ENCODE measurements at regions not wholly inside any gene's neighbourhood (a gene's known extent, or its start where the extent isn't known, plus 50 kb on each side); places are given as distances from the start of the nearest gene placed in this dataset.

DNA sequence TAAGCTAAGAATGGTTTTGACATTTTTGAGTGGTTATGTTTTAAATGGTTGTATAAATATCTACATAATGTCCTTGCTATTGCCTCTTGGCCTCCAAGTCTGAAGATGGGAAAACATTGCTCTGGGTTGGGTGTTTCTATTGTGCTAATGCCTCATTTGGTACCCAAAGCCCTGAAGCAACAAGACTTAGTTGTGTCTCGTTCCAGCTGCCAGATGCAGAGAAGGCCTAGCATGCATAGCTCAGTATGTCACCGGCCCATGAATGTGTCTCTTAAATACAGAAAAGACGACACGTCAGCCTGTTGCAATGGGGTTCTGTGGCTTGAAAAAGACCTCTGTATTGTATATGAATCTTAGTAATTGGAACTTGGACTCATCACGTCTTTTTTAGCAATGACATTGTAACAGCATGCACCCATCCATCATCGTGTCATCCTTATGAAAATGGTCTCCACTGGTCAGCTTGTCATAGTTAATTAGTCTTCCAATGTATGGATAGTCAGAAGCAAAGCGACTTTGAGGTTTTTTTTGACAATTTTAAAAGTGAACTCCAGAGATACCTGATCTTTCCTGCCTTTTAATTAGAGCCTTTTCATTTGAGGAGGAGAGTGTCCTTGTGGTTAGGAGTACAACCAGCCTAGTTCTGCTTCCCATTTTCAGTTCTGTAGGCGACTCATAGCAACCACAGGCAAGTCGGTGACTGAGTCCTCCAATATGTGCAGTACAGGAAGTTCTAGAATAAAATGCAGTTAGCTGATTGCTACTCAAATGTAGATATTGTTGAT, 126.4 kb upstream of the GATB start:
- Histone ChIP-seq H2BK15ac (ENCODE audit: low read depth, low read length) (no peak overlapping the region), H2BK5ac (ENCODE audit: insufficient read length, low read length) (no peak overlapping the region), H3K27me3 (ENCODE audit: insufficient read depth, low read length) (no peaks in the 10 kb centered on the region), H3T11ph (ENCODE audit: low read length) (no peak overlapping the region), H2AK5ac (ENCODE audit: insufficient read length, low read length) (no peak overlapping the region), H3K9me3 (ENCODE audit: control insufficient read depth, low read depth, low read length) (no peaks in the 10 kb centered on the region), H3K4me1 (ENCODE audit: insufficient read depth, low read length) (peaks cover 5% of the 10 kb centered on the region), H3K4ac (ENCODE audit: low read depth, low read length) (no peak overlapping the region), H4K91ac (ENCODE audit: insufficient read length, low read depth, low read length) (no peak overlapping the region), H2BK20ac (ENCODE audit: low read depth, low read length, poor library complexity, severe bottlenecking) (no peak overlapping the region), H3K4me2 (ENCODE audit: insufficient read depth, insufficient read length, low read length) (no peak overlapping the region), H3K27ac (ENCODE audit: insufficient read length, low read depth, low read length) (no peak overlapping the region), H3K56ac (ENCODE audit: insufficient read length, low read depth, low read length) (no peak overlapping the region), H3K79me2 (ENCODE audit: insufficient read depth, low read length) (no peaks in the 10 kb centered on the region), H4K5ac (ENCODE audit: insufficient read length, low read depth, low read length) (no peak overlapping the region), H3K14ac (ENCODE audit: insufficient read depth, low read length) (no peak overlapping the region), H3K18ac (ENCODE audit: insufficient read length, low read depth, low read length) (no peak overlapping the region), H3K79me1 (ENCODE audit: insufficient read depth, low read depth, low read length, poor library complexity, severe bottlenecking) (no peaks in the 10 kb centered on the region), H3K23me2 (ENCODE audit: insufficient read length, low read depth, low read length, poor library complexity, severe bottlenecking) (no peaks in the 10 kb centered on the region), H2BK120ac (ENCODE audit: low read depth, low read length, poor library complexity, severe bottlenecking) (no peak overlapping the region), H3K9ac (ENCODE audit: extremely low read depth, insufficient read length, low read length) (no peak overlapping the region), H3K23ac (ENCODE audit: insufficient read length, low read depth, low read length) (no peak overlapping the region), H2BK12ac (ENCODE audit: insufficient read length, low read depth, low read length) (no peak overlapping the region), H4K8ac (replicated peaks; ENCODE audit: insufficient read length, low read depth, low read length) (no peak overlapping the region), H4K20me1 (ENCODE audit: control insufficient read depth, insufficient read depth, insufficient read length) (no peaks in the 10 kb centered on the region), H2AFZ (ENCODE audit: low read length) (no peak overlapping the region)
- no peak overlapping the region for H3K27ac Mint-ChIP-seq
- H3K4me1 Mint-ChIP-seq, result peaks cover 15 to 24% of the 10 kb centered on the region in 2 experiments
- no peak overlapping the region for H3K4me3 Mint-ChIP-seq
- H3K36me3 Mint-ChIP-seq (ENCODE audit: insufficient read depth in 1 of 3, low read depth in 3 of 3), result peaks cover 0 to 4% (median 3%) of the 10 kb centered on the region in 3 experiments; a peak in 3 of 7 replicates
- WGBS (ENCODE audit: extremely low coverage, insufficient read length, low lambda C conversion rate), result no CpG with 5 or more reads among the region's 9 CpGs
- DNase-seq, result no peak
- TF ChIP-seq, protein P1, sequence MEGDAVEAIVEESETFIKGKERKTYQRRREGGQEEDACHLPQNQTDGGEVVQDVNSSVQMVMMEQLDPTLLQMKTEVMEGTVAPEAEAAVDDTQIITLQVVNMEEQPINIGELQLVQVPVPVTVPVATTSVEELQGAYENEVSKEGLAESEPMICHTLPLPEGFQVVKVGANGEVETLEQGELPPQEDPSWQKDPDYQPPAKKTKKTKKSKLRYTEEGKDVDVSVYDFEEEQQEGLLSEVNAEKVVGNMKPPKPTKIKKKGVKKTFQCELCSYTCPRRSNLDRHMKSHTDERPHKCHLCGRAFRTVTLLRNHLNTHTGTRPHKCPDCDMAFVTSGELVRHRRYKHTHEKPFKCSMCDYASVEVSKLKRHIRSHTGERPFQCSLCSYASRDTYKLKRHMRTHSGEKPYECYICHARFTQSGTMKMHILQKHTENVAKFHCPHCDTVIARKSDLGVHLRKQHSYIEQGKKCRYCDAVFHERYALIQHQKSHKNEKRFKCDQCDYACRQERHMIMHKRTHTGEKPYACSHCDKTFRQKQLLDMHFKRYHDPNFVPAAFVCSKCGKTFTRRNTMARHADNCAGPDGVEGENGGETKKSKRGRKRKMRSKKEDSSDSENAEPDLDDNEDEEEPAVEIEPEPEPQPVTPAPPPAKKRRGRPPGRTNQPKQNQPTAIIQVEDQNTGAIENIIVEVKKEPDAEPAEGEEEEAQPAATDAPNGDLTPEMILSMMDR (conservative IDR thresholded peaks at IDR 0.05), result no peak
- no peaks in the 10 kb centered on the region; a peak in 1 of 5 replicates for H3K9me3 Mint-ChIP-seq
- H3K27me3 Mint-ChIP-seq (ENCODE audit: low read depth), result peaks cover 4% of the 10 kb centered on the region; the same call in 1 of the 2 replicates
